ENCODE measurements at regions not wholly inside any gene's neighbourhood (a gene's known extent, or its start where the extent isn't known, plus 50 kb on each side); places are given as distances from the start of the nearest gene placed in this dataset.

DNA sequence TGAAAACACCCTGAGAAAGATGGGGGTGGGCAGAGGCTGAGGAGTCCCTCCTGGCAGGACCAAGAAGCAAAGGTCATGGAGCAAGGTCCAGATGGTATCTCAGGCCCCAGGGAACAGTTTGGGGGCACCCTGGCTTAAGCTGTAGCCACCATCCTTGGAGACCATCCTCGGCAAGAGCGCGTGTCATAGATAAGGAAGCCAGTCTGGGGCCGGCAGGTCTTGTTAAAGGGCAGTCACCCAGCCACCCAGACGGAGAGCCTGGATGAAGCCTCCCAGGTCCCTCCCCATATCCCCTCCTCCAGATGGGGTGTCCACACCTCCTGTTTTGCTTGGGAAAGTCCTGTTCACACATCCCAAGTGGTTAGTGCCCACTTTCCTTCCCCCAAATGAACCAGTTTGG, 191.1 kb downstream of the KLF13 start:
- no peak for TF ChIP-seq POLR2AphosphoS5 (IDR thresholded peaks at IDR 0.05; ENCODE audit: insufficient read depth, low read depth, low read length)
- no peak for TF ChIP-seq POLR2A (IDR thresholded peaks at IDR 0.05; ENCODE audit: low read depth, low read length)
- TF ChIP-seq, protein P1, sequence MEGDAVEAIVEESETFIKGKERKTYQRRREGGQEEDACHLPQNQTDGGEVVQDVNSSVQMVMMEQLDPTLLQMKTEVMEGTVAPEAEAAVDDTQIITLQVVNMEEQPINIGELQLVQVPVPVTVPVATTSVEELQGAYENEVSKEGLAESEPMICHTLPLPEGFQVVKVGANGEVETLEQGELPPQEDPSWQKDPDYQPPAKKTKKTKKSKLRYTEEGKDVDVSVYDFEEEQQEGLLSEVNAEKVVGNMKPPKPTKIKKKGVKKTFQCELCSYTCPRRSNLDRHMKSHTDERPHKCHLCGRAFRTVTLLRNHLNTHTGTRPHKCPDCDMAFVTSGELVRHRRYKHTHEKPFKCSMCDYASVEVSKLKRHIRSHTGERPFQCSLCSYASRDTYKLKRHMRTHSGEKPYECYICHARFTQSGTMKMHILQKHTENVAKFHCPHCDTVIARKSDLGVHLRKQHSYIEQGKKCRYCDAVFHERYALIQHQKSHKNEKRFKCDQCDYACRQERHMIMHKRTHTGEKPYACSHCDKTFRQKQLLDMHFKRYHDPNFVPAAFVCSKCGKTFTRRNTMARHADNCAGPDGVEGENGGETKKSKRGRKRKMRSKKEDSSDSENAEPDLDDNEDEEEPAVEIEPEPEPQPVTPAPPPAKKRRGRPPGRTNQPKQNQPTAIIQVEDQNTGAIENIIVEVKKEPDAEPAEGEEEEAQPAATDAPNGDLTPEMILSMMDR (IDR thresholded peaks at IDR 0.05; ENCODE audit: extremely low read depth in 1 of 2, insufficient read depth in 1 of 2, low read depth in 1 of 2, low read length in 2 of 2), result no peak
- TF ChIP-seq, protein P2, sequence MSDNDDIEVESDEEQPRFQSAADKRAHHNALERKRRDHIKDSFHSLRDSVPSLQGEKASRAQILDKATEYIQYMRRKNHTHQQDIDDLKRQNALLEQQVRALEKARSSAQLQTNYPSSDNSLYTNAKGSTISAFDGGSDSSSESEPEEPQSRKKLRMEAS (IDR thresholded peaks at IDR 0.05; ENCODE audit: insufficient read depth, insufficient read length), result no peak
- TF ChIP-seq EZH2 (IDR thresholded peaks at IDR 0.05; ENCODE audit: borderline replicate concordance, low read depth, low read length, severe bottlenecking), result no peak
- no peak for TF ChIP-seq MYC (IDR thresholded peaks at IDR 0.05; ENCODE audit: low read depth, low read length)
- TF ChIP-seq FOS (IDR thresholded peaks at IDR 0.05; ENCODE audit: borderline replicate concordance, insufficient read depth, low read length), result no peak
- no peak for TF ChIP-seq JUN (IDR thresholded peaks at IDR 0.05; ENCODE audit: borderline replicate concordance, insufficient read depth, insufficient read length, low read depth)
- no peak for TF ChIP-seq GATA2 (IDR thresholded peaks at IDR 0.05; ENCODE audit: insufficient read depth, insufficient read length, low read depth, low read length)

Measured in endothelial cell of umbilical vein (primary cell).